GM18861 (cell line): ENCODE measurements at regions not wholly inside any gene's neighbourhood (a gene's known extent, or its start where the extent isn't known, plus 50 kb on each side); places are given as distances from the start of the nearest gene placed in this dataset.

Experiments used
- ATAC-seq: cut with Tn5 transposase; IDR thresholded peaks from one replicate; pipeline ENCODE4 v1.9.1; 2021; ENCODE audit not compliant: unreplicated experiment

- no peak for ATAC-seq
Measured at GRCh38 chr12:14252697-14253096, 112.8 kb upstream of the ATF7IP start.

GRCh38 chr12:14253496-14253895, 112.0 kb upstream of the ATF7IP start:
- no peak for ATAC-seq

GRCh38 chr12:14254781-14255180, 110.7 kb upstream of the ATF7IP start:
- ATAC-seq = no peak

- ATAC-seq = no peak
Measured at GRCh38 chr12:14256121-14256520, 109.4 kb upstream of the ATF7IP start.

GRCh38 chr12:14256555-14257169, 108.8 kb upstream of the ATF7IP start:
- no peak for ATAC-seq

- no peak for ATAC-seq
Measured at GRCh38 chr12:14257303-14257733, 108.2 kb upstream of the ATF7IP start.

GRCh38 chr12:14257734-14258574, 107.5 kb upstream of the ATF7IP start:
- peak; percentile 67 for ATAC-seq

- ATAC-seq = no peak
Measured at GRCh38 chr12:14258575-14258940, 106.9 kb upstream of the ATF7IP start.

- ATAC-seq = no peak
Measured at GRCh38 chr12:14259481-14260010, 105.9 kb upstream of the ATF7IP start.

- no peak for ATAC-seq
Measured at GRCh38 chr12:14260011-14260993, 105.2 kb upstream of the ATF7IP start.

- ATAC-seq = no peak
Measured at GRCh38 chr12:14261096-14261495, 104.4 kb upstream of the ATF7IP start.

GRCh38 chr12:14261861-14262260, 103.6 kb upstream of the ATF7IP start:
- no peak for ATAC-seq

- ATAC-seq = no peak
Measured at GRCh38 chr12:14262771-14263511, 102.5 kb upstream of the ATF7IP start.

GRCh38 chr12:14263742-14264141, 101.7 kb upstream of the ATF7IP start:
- ATAC-seq = no peak

GRCh38 chr12:14264316-14264715, 101.2 kb upstream of the ATF7IP start:
- no peak for ATAC-seq

- no peak for ATAC-seq
Measured at GRCh38 chr12:14264778-14265177, 100.7 kb upstream of the ATF7IP start.

GRCh38 chr12:14268120-14268515, 97.4 kb upstream of the ATF7IP start:
- ATAC-seq = no peak

- ATAC-seq = no peak
Measured at GRCh38 chr12:14270392-14270791, 95.1 kb upstream of the ATF7IP start.

- peak; percentile 55 for ATAC-seq
Measured at GRCh38 chr12:14272956-14273912, 92.2 kb upstream of the ATF7IP start.
